Amniotic epithelial cell (primary cell): ENCODE measurements at regions not wholly inside any gene's neighbourhood (a gene's known extent, or its start where the extent isn't known, plus 50 kb on each side); places are given as distances from the start of the nearest gene placed in this dataset.

ENCODE experiments used
- DNase-seq: peaks from one replicate; pipeline ENCODE4 v3.0.0-alpha.2; 2010; ENCODE audit warnings: low read depth

- DNase-seq: no peak
Measured at GRCh38 chr6:53974941-53975340, 136.3 kb upstream of the MLIP start.

DNA sequence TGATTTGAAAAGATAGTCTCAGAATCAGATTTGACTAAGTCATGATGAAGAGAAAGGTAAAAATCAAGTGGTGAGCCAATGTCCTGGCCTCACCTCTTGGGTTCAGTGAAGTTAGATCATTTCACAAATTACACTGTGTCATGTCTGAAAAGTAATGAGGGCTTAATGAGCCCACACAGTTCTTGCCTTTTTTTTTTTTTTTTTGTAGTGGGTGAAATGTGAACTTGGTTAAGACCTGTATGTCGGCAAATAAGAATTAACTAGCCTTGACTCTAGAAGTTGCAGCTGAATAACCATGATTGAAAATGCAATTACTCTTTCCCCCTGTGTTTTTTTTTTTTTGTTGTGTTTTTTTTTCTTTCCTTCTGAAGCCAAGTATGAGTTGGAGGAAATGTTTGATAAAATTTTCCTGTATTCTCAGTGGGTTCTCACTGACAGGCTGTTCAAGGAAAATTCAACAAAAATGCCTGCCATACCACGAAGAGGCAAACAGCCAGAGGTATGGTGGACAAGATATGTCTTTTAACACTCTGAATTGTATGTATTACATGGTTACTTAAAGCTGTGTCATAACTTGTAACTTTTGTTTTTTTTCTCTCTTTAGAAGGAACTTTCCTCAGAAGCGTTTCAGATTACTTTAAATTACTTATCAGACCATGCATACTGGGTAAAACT, 135.2 kb upstream of the MLIP start:
- DNase-seq: no peak

DNA sequence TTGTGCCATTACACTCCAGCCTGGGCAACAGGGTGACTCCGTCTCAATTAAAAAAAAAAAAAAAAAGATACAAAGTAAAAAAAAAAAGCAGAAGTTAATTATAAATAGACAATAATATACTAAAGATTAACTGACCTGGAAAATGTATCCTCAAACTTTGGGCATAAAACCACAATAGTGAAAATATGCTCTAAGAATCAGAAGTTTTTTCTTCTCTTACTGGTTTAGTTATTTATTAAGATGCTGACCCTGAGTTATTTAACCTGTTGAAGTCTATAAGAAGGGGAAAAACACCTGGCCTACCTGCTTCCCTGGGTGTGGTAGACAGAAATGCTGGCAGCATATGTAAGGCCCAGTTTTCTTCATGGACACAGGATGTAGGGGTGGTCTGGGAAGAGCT, 133.7 kb upstream of the MLIP start:
- no peak for DNase-seq

- DNase-seq: peak; percentile 41
Measured at GRCh38 chr6:53979468-53980067, 131.7 kb upstream of the MLIP start.

- DNase-seq: no peak
Measured at GRCh38 chr6:53982366-53983050, 128.7 kb upstream of the MLIP start.

GRCh38 chr6:53983301-53983700, 127.9 kb upstream of the MLIP start:
- no peak for DNase-seq

DNA sequence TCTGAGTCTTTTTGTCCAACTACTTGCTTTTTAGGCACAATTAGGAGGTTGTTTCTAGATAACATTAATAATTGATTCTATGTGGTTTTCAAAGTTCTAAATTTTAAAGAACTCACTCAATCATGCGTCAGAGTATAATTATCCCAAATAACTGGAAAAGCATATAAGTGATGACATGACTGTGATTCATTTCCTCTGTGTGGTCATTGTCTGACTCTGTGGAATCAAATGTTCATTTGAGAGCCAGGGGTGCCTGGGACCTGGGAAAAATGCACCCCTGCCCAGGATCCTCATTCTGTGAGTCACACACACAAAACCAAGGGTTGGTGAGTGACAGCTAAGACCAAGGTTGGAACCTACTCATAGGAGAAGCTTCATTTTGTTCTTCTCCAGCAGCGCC, 127.1 kb upstream of the MLIP start:
- peak; percentile 95 for DNase-seq

DNA sequence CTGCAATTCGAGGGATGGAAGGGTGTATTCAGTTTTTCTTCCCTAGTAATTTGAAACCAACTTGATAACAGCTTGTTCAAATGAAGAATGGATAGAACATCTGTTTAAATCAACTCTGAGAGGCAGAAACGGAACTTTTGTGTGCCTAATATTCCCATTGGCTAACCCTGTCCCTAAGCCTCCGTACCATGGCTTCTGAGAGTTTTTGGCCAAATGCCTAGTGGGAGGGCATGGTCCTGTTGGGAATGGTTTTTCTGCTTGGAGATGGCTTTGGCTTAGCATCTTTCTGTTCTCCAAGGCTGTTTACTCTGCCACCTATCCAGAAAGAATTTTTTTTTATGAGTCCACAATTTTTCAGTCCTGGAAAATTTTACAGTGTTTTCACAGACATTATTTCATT, 126.7 kb upstream of the MLIP start:
- DNase-seq: no peak

- no peak for DNase-seq
Measured at GRCh38 chr6:53985366-53985765, 125.9 kb upstream of the MLIP start.

DNA sequence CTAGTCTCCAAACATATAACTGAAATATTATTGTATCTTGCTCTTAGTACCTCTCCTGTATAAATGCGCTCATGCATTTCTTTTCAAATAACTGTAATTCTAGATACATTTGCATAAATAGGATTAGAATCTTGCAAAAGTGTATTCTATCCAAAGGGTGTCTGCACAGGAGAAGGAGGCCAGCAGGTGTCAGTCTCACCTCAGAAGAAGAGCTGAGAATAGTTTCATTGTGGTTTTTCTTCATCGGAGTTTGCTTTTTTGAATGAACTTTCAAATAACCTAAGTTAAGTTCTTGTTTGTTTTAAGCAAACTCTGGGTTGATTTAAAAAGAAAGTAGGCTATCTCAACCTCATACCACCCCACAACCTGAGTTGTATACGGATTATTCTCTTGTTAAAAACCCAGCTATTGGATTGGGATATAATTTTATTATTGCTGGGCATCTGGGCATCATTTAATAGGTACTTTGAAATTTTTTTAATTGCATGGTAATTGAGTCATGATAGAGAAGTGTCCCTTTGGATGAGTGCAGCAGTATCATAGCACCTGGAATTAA, 125.0 kb upstream of the MLIP start:
- DNase-seq: peak; percentile 66

- peak; percentile 45 for DNase-seq
Measured at GRCh38 chr6:53986721-53987521, 124.3 kb upstream of the MLIP start.

GRCh38 chr6:53987522-53987888, 123.7 kb upstream of the MLIP start:
- DNase-seq: no peak

DNA sequence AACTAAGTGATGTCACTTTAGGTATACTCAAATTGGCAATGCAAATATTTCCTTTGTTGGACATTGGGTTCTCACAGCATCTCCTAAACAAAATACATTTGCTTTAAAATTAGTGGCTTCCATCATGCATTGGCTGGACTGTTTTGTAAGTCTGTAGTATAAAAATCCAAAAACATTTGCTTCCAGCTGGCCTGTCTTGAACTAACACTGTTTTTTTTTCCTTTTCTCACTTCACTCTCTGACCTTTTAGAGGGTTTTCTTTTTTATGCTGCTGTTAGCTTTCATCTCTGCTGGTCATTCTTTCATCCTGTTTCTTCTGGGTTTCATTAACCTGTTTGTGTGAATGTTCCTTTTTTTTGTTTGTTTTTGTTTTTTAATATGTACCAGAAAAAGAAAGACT, 121.7 kb upstream of the MLIP start:
- DNase-seq: no peak

DNA sequence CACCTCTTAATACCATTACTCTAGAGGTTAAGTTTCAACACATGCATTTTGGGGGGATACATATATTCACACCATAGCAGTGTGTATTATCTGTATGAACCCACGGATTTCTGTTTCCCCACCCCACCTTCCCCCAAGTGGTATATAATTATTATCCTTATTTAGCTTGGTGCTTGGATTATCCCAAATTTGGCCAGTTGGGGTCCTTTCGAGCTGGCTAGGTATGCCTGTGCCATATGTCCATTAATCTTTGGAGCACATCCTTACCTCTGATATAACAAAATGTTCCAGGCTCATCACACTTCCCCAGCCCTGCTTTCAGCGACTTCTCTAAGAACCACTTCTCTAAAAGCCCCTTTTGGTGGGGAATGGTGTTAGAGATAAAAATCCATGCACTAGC, 118.7 kb upstream of the MLIP start:
- no peak for DNase-seq

- DNase-seq: no peak
Measured at GRCh38 chr6:53994201-53994600, 117.0 kb upstream of the MLIP start.

GRCh38 chr6:53995935-53996334, 115.3 kb upstream of the MLIP start:
- DNase-seq: no peak

DNA sequence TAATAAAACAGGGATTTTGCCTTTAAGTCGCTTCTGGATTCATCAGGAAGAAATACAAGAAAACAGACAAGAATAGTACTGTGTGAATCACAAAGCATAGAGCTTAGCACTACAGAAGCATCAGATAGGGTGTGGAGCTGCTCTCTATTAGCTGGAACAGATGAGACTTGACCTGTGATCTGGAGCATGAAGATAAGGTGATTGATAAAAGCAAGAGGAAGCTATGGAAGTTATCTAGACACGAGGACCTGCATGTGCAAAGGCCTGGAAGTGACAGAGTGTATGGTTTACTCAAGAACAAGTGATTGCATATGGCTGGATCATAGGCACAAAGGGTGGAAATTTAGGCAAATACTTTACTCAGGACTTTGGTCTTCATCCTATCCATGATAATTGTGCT, 112.9 kb upstream of the MLIP start:
- DNase-seq: no peak

DNA sequence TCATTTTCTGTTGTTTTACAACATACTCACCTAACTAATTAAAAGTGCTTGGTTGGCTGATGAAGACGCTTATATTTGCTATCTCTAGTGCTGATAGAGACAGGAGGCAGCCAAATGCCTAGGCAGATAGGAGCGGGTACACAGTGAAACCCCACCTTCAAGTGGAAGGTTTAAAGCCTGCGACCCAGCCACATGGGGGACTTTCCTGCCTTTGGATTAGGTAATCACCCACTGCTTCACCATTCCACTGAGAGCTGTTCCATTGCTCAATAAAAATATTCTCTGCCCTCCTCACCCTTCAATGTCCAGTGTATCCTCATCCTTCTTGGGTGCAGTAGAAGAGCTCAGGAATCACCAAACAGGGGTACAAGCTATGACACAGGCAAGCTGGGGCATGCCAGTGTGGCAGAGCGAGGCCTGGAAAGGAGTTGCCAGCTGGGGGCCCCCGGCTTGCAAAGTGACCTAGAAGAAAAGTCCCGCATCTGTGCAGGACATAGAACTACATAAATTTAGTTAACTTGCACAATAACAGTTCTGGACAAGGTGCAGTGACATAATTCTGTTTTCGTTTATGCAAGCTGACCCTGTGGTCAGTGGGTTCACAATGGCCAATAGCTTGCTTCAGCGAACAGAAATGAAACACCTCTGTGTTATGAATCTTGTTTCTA, 112.0 kb upstream of the MLIP start:
- DNase-seq: no peak

GRCh38 chr6:54002116-54002515, 109.1 kb upstream of the MLIP start:
- DNase-seq: no peak

GRCh38 chr6:54003316-54003715, 107.9 kb upstream of the MLIP start:
- no peak for DNase-seq

GRCh38 chr6:54008589-54008988, 102.7 kb upstream of the MLIP start:
- no peak for DNase-seq

- no peak for DNase-seq
Measured at GRCh38 chr6:54009052-54009654, 102.1 kb upstream of the MLIP start.
